ENCODE measurements at regions not wholly inside any gene's neighbourhood (a gene's known extent, or its start where the extent isn't known, plus 50 kb on each side); places are given as distances from the start of the nearest gene placed in this dataset.
"Not testable (repeated sequence)": the region's sequence is repeated elsewhere in the genome, so short reads cannot be mapped to it uniquely, and the experiment has no call there.

GRCh38 chr12:89235189-89235993 is 116.9 kb downstream of the DUSP6 start:
- in situ Hi-C loops (cut with HindIII; ENCODE audit: low pct_unique_long_range_greater_than_20kb, low sequenced_read_pairs), result no loop called here
- no peak for DNase-seq (ENCODE audit: low read depth)

GRCh38 chr12:89234324-89235114 is 117.8 kb downstream of the DUSP6 start:
- DNase-seq (ENCODE audit: low read depth), result no peak
- in situ Hi-C loops (cut with HindIII; ENCODE audit: low pct_unique_long_range_greater_than_20kb, low sequenced_read_pairs), result no loop called here

GRCh38 chr12:89231686-89232085 is 120.6 kb downstream of the DUSP6 start:
- no peak for DNase-seq (ENCODE audit: low read depth)
- in situ Hi-C loops (cut with HindIII; ENCODE audit: low pct_unique_long_range_greater_than_20kb, low sequenced_read_pairs), result no loop called here

- DNase-seq (ENCODE audit: low read depth), result no peak
- in situ Hi-C loops (cut with HindIII; ENCODE audit: low pct_unique_long_range_greater_than_20kb, low sequenced_read_pairs), result no loop called here
Observed at GRCh38 chr12:89230376-89231315, 121.7 kb downstream of the DUSP6 start.

- in situ Hi-C loops (cut with HindIII; ENCODE audit: low pct_unique_long_range_greater_than_20kb, low sequenced_read_pairs), result no loop called here
- DNase-seq (ENCODE audit: low read depth), result no peak
Observed at GRCh38 chr12:89228491-89228890, 123.8 kb downstream of the DUSP6 start.

- no peak for DNase-seq (ENCODE audit: low read depth)
- in situ Hi-C loops (cut with HindIII; ENCODE audit: low pct_unique_long_range_greater_than_20kb, low sequenced_read_pairs), result no loop called here
Observed at GRCh38 chr12:89227774-89228173, 124.5 kb downstream of the DUSP6 start.

GRCh38 chr12:89225808-89226411 is 126.4 kb downstream of the DUSP6 start:
- DNase-seq (ENCODE audit: low read depth), result no peak
- in situ Hi-C loops (cut with HindIII; ENCODE audit: low pct_unique_long_range_greater_than_20kb, low sequenced_read_pairs), result no loop called here

- in situ Hi-C loops (cut with HindIII; ENCODE audit: low pct_unique_long_range_greater_than_20kb, low sequenced_read_pairs), result no loop called here
- no peak for DNase-seq (ENCODE audit: low read depth)
Observed at GRCh38 chr12:89225401-89225800, 126.9 kb downstream of the DUSP6 start.

- in situ Hi-C loops (cut with HindIII; ENCODE audit: low pct_unique_long_range_greater_than_20kb, low sequenced_read_pairs), result not testable (repeated sequence)
Observed at GRCh38 chr12:89222580-89222979, 129.7 kb downstream of the DUSP6 start.

GRCh38 chr12:89217472-89217871 is 134.8 kb downstream of the DUSP6 start:
- no peak for DNase-seq (ENCODE audit: low read depth)
- in situ Hi-C loops (cut with HindIII; ENCODE audit: low pct_unique_long_range_greater_than_20kb, low sequenced_read_pairs), result no loop called here

More at GRCh38 chr12:89222580-89222979, 129.7 kb downstream of the DUSP6 start:
- not testable (repeated sequence) for DNase-seq (ENCODE audit: low read depth)

- DNase-seq (ENCODE audit: low read depth), result no peak
- in situ Hi-C loops (cut with HindIII; ENCODE audit: low pct_unique_long_range_greater_than_20kb, low sequenced_read_pairs), result no loop called here
Observed at GRCh38 chr12:89216211-89216952, 135.9 kb downstream of the DUSP6 start.

GRCh38 chr12:89215196-89215595 is 137.1 kb downstream of the DUSP6 start:
- in situ Hi-C loops (cut with HindIII; ENCODE audit: low pct_unique_long_range_greater_than_20kb, low sequenced_read_pairs), result no loop called here
- DNase-seq (ENCODE audit: low read depth), result no peak

GRCh38 chr12:89213747-89214146 is 138.6 kb downstream of the DUSP6 start:
- in situ Hi-C loops (cut with HindIII; ENCODE audit: low pct_unique_long_range_greater_than_20kb, low sequenced_read_pairs), result no loop called here
- DNase-seq (ENCODE audit: low read depth), result no peak

- in situ Hi-C loops (cut with HindIII; ENCODE audit: low pct_unique_long_range_greater_than_20kb, low sequenced_read_pairs), result no loop called here
- no peak for DNase-seq (ENCODE audit: low read depth)
Observed at GRCh38 chr12:89213139-89213538, 139.2 kb downstream of the DUSP6 start.

GRCh38 chr12:89212339-89212771 is 139.9 kb downstream of the DUSP6 start:
- DNase-seq (ENCODE audit: low read depth), result no peak
- in situ Hi-C loops (cut with HindIII; ENCODE audit: low pct_unique_long_range_greater_than_20kb, low sequenced_read_pairs), result no loop called here

- DNase-seq (ENCODE audit: low read depth), result no peak
- in situ Hi-C loops (cut with HindIII; ENCODE audit: low pct_unique_long_range_greater_than_20kb, low sequenced_read_pairs), result no loop called here
Observed at GRCh38 chr12:89211456-89211855, 140.8 kb downstream of the DUSP6 start.

GRCh38 chr12:89210277-89210676 is 142.0 kb downstream of the DUSP6 start:
- no peak for DNase-seq (ENCODE audit: low read depth)
- in situ Hi-C loops (cut with HindIII; ENCODE audit: low pct_unique_long_range_greater_than_20kb, low sequenced_read_pairs), result no loop called here
